ENCODE measurements at regions not wholly inside any gene's neighbourhood (a gene's known extent, or its start where the extent isn't known, plus 50 kb on each side); places are given as distances from the start of the nearest gene placed in this dataset.

- no peaks in the 10 kb centered on the region for H3K27me3 ChIP-seq (ENCODE audit: control insufficient read depth in 2 of 2, insufficient read depth in 2 of 2, low read length in 2 of 2)
- no peak overlapping the region for H3K9ac ChIP-seq (replicated peaks; ENCODE audit: extremely low read depth, insufficient read depth, low read length)
- ChIA-PET POLR2A (no interaction called here), CTCF (no interaction called here)
- H3K36me3 ChIP-seq (ENCODE audit: control insufficient read depth in 2 of 2, extremely low read depth in 1 of 2, insufficient read depth in 2 of 2, low read length in 2 of 2), result no peaks in the 10 kb centered on the region
- H3K9me1 ChIP-seq (replicated peaks; ENCODE audit: control insufficient read depth, extremely low read depth, insufficient read depth, low read length), result no peaks in the 10 kb centered on the region
- no peak overlapping the region for H3K4me2 ChIP-seq (ENCODE audit: insufficient read depth, low read length)
- no peak overlapping the region for H2AFZ ChIP-seq (ENCODE audit: low read depth, low read length)
- H3K27ac ChIP-seq (ENCODE audit: insufficient read depth, low read depth, low read length), result no peak overlapping the region
- no peak for TF ChIP-seq MYC (IDR thresholded peaks at IDR 0.05; ENCODE audit: low read depth, low read length)
- TF ChIP-seq JUN (IDR thresholded peaks at IDR 0.05; ENCODE audit: borderline replicate concordance, insufficient read depth, insufficient read length, low read depth), result no peak
- no peak for TF ChIP-seq CTCF (IDR thresholded peaks at IDR 0.05; ENCODE audit: extremely low read depth in 1 of 2, insufficient read depth in 1 of 2, low read depth in 1 of 2, low read length in 2 of 2)
- TF ChIP-seq EZH2 (IDR thresholded peaks at IDR 0.05; ENCODE audit: borderline replicate concordance, low read depth, low read length, severe bottlenecking), result no peak
- no peak for TF ChIP-seq MAX (IDR thresholded peaks at IDR 0.05; ENCODE audit: insufficient read depth, insufficient read length)
- no peak for TF ChIP-seq POLR2AphosphoS5 (IDR thresholded peaks at IDR 0.05; ENCODE audit: insufficient read depth, low read depth, low read length)
- no peak for TF ChIP-seq POLR2A (IDR thresholded peaks at IDR 0.05; ENCODE audit: low read depth, low read length)
- no peak for TF ChIP-seq GATA2 (IDR thresholded peaks at IDR 0.05; ENCODE audit: insufficient read depth, insufficient read length, low read depth, low read length)
- TF ChIP-seq FOS (IDR thresholded peaks at IDR 0.05; ENCODE audit: borderline replicate concordance, insufficient read depth, low read length), result no peak
- no peaks in the 10 kb centered on the region for H3K4me1 ChIP-seq (ENCODE audit: control insufficient read depth, extremely low read depth, insufficient read depth, low read length)
- FAIRE-seq, result no peak
- H3K9me3 ChIP-seq (replicated peaks; ENCODE audit: control insufficient read depth, insufficient read depth, low read length), result no peaks in the 10 kb centered on the region
- BruUV-seq (replicated peaks), result no TSS peak
- H3K4me3 ChIP-seq (replicated peaks in 1 of 3; ENCODE audit: insufficient read depth in 1 of 3, low read depth in 1 of 3, low read length in 3 of 3), result no peak overlapping the region
- no peak for DNase-seq (ENCODE audit: low read depth, low spot score)
- dilution Hi-C loops (cut with MboI; ENCODE audit: extremely low pct_ligation_motif_present, low sequenced_read_pairs), result no loop called here
- no peaks in the 10 kb centered on the region for H3K79me2 ChIP-seq (ENCODE audit: control insufficient read depth, insufficient read depth, low read length)
- intact Hi-C loops (cut with micrococcal nuclease), result no loop called here
- H4K20me1 ChIP-seq (replicated peaks; ENCODE audit: control insufficient read depth, extremely low read depth, insufficient read depth, low read length), result no peaks in the 10 kb centered on the region
These were observed 117.4 kb upstream of the ZC4H2 start for GRCh38 chrX:65093658-65094057.

All from endothelial cell of umbilical vein (primary cell).